ENCODE measurements at regions not wholly inside any gene's neighbourhood (a gene's known extent, or its start where the extent isn't known, plus 50 kb on each side); places are given as distances from the start of the nearest gene placed in this dataset.

DNA sequence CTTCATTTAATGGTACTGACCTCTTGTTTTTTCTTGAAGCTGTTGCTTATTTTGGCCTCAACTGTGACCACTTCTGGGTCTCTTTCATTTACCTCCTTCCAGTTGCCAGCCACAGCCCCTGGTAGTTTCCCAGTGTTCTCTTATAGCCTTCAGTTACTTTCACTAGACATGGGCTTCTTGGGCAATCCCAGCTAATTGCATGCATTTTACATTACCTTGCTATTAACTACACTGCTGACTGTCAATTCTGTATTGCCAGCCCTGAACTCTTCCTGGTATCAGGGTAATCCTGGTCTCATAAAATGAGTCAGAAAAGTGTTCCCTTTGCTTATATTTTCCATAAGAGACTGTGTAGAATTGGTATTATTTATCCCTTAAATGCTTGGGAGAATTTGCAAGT, 195.8 kb upstream of the LARGE1 start:
- TF ChIP-seq, protein P1, sequence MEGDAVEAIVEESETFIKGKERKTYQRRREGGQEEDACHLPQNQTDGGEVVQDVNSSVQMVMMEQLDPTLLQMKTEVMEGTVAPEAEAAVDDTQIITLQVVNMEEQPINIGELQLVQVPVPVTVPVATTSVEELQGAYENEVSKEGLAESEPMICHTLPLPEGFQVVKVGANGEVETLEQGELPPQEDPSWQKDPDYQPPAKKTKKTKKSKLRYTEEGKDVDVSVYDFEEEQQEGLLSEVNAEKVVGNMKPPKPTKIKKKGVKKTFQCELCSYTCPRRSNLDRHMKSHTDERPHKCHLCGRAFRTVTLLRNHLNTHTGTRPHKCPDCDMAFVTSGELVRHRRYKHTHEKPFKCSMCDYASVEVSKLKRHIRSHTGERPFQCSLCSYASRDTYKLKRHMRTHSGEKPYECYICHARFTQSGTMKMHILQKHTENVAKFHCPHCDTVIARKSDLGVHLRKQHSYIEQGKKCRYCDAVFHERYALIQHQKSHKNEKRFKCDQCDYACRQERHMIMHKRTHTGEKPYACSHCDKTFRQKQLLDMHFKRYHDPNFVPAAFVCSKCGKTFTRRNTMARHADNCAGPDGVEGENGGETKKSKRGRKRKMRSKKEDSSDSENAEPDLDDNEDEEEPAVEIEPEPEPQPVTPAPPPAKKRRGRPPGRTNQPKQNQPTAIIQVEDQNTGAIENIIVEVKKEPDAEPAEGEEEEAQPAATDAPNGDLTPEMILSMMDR (IDR thresholded peaks at IDR 0.05): no peak

DNA sequence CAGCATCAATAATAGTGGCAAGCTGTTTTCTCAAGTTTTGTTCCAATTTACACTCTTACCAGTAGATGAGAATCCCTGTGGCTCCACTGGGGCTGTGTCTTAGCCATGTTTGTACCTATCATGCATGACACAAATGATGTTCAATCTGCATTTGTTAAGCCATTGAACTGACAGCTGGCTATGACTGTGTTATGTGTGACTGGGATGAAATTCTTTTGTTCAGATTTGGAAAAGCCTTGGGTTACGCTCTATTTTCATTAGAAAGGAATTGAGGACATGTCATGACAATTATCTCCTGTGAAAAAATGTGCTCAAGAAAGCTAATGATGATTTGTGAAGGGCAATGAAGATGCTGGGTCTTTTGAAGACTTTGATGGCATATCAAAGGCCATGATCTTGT, 201.8 kb upstream of the LARGE1 start:
- Histone ChIP-seq H3K27ac (no peak overlapping the region), H3K4me1 (no peaks in the 10 kb centered on the region), H3K4me3 (no peak overlapping the region), H3K36me3 (no peaks in the 10 kb centered on the region), H3K9me3 (peaks cover 0 to 11% of the 10 kb centered on the region in 2 donors), H3K27me3 (no peaks in the 10 kb centered on the region)
- DNase-seq (ENCODE audit: low spot score): no peak
- TF ChIP-seq, protein P1 (IDR thresholded peaks at IDR 0.05): no peak

More for the DNA sequence above, 195.8 kb upstream of the LARGE1 start:
- DNase-seq (ENCODE audit: low spot score): no peak
- no peaks in the 10 kb centered on the region for H3K27me3 ChIP-seq
- H3K27ac ChIP-seq: no peak overlapping the region
- H3K4me3 ChIP-seq: no peak overlapping the region
- no peaks in the 10 kb centered on the region for H3K4me1 ChIP-seq
- H3K9me3 ChIP-seq: peaks cover 0 to 11% of the 10 kb centered on the region in 2 donors
- no peaks in the 10 kb centered on the region for H3K36me3 ChIP-seq

DNA sequence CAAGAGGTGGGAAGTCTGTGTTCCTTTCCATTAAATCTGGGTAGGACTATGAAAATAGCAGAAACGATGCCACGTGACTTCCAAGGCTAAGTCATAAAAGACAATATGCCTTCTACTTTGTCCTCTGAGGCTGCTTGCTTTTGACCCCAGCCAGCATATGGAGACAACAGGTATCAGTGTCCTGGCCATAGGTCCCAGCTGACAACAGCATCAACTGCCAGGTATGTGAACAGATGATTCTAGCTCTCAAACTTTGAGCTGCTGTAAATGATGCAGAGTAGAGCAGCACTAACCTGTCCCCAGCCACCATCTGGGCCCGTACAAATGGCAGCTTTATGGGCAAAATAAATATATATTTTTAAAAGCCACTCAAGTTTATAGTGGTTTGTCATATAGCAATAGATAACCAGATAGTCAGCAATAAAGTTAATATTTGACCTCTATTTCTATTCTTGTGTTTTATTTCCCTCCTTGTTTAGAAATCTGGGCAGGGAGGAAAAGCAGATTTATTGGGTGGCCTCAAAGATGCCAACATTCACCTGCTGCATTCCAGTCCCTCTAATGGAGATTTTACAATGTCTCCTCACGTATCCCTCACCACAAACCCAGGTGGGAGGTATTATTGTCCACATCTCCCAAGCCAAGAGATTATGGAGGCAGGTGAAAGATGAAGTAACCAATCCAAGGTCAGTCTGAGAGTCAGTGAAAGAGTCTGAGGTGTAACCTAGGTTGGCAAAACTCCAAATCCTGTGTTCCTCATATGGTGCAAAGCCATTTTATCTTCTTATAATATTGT, 209.6 kb upstream of the LARGE1 start:
- Histone ChIP-seq H3K9me3 (no peaks in the 10 kb centered on the region), H3K4me3 (no peak overlapping the region), H3K27ac (no peak overlapping the region), H3K27me3 (no peaks in the 10 kb centered on the region), H3K4me1 (no peaks in the 10 kb centered on the region), H3K36me3 (no peaks in the 10 kb centered on the region)
- TF ChIP-seq, protein P1 (IDR thresholded peaks at IDR 0.05): no peak
- no peak for DNase-seq (ENCODE audit: low spot score)

DNA sequence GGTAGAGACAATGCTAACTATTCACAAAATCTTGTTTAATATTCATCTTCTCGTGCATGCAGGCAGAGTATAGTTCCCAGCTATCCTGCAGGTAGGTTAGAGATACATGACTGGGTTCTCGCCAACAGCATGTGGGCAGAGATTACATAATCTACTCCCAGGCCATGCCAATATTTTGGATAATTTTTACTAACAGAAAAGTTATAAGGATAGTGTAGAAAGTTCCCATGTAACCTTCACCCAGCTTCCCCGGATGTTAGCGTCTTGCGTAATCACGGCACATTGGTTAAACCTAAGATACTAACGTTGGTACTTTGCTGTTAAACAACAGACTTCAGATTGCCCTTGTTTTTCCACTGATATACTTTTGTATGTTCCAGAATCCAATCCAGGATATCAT, 215.5 kb upstream of the LARGE1 start:
- Histone ChIP-seq H3K36me3 (no peaks in the 10 kb centered on the region), H3K4me3 (no peak overlapping the region), H3K9me3 (no peaks in the 10 kb centered on the region), H3K27ac (no peak overlapping the region), H3K4me1 (no peaks in the 10 kb centered on the region), H3K27me3 (no peaks in the 10 kb centered on the region)
- no peak for DNase-seq (ENCODE audit: low spot score)
- TF ChIP-seq, protein P1 (IDR thresholded peaks at IDR 0.05): no peak

DNA sequence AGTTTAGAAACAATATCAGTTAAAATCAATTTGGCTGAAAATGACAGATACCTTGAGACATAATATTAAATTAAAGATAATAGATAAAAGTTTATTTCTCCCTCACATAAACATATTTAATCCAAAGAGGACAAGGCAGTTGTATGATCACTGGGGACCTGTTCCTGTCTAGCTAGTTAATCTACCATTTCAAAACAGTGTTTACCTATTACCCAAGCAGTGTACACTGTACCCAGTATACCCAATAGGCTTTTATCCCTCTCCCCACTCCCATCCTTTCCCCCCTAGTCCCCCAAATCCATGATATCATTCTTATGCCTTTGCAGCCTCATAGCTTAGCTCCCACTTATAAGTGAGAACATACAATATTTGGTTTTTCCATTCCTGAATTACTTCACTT, 229.7 kb upstream of the LARGE1 start:
- H3K4me3 ChIP-seq: no peak overlapping the region
- H3K27me3 ChIP-seq: no peaks in the 10 kb centered on the region
- TF ChIP-seq, protein P1 (IDR thresholded peaks at IDR 0.05): no peak
- no peaks in the 10 kb centered on the region for H3K4me1 ChIP-seq
- H3K27ac ChIP-seq: no peak overlapping the region
- H3K36me3 ChIP-seq: no peaks in the 10 kb centered on the region
- peaks cover 0 to 10% of the 10 kb centered on the region in 2 donors for H3K9me3 ChIP-seq
- DNase-seq (ENCODE audit: low spot score): no peak

DNA sequence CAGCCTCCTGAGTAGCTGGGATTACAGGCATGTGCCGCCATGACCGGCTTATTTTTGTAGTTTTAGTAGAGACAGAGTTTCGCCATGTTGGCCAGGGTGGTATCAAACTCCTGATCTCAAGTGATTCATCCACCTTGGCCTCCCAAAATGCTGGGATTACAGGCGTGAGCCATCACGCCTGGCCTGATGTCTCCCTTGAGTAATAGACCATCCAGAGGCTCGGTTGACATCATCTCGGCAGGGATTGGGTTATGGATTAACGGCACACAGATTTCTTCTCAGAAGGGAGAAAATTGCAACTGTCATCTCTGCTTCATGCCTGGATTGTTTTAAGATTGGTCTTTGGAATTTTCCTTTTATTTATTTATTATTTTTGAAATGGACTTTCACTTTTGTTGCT, 239.2 kb upstream of the LARGE1 start:
- H3K4me3 ChIP-seq: no peak overlapping the region
- H3K27me3 ChIP-seq: no peaks in the 10 kb centered on the region
- H3K9me3 ChIP-seq: no peaks in the 10 kb centered on the region
- no peak for DNase-seq (ENCODE audit: low spot score)
- no peak overlapping the region for H3K27ac ChIP-seq
- no peaks in the 10 kb centered on the region for H3K36me3 ChIP-seq
- no peaks in the 10 kb centered on the region for H3K4me1 ChIP-seq
- TF ChIP-seq, protein P1 (IDR thresholded peaks at IDR 0.05): no peak

Data from right atrium auricular region (tissue), 2 donors.